ENCODE measurements at regions not wholly inside any gene's neighbourhood (a gene's known extent, or its start where the extent isn't known, plus 50 kb on each side); places are given as distances from the start of the nearest gene placed in this dataset.

DNA sequence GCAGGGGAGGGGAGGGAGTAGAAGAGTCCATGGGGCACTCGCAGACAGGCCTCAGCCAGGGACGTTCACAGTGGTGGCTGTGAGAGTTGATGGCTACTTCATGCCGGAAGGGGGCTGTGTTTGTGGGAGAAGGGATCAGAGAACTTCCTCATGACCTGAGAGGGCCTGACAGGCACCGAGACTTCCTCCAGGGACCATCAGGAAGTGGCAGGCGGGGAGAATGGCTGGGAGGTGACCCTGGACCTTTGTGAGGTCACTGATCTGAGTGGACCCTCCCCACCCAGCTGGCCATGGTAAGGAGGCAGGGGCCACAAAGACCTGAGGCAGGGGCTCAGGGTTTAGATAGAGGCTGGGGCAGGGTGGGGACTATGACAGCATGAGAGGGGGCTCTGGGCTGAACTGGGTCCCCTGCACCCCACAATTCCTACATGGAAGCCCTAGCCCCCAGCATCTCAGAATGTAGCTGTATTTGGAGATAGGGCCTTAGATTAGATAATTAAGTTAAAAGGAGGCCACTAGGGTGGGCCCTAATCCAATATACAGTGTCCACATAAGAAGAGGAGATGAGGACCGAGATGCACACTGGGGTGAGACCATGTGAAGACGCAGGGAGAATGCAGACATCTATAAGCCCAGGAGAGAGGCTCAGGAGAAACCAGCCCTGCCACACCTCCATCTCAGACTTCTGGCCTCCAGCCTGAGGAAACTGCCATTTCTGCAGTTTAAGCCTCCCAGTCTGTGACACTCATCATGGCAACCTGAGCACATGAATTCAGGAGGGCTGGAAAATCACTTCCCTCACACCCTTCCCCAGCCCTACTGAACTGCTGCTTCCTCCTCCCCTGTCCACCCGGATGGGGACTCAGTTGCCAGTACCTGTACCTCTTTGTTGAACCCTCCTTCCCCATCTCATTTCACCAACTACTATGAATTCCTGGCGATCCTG lies 273.9 kb upstream of the ZNF32 start:
- TF ChIP-seq POLR2AphosphoS5 (IDR thresholded peaks at IDR 0.05; ENCODE audit: low read depth, low read length) (no peak), SIN3A (IDR thresholded peaks at IDR 0.05; ENCODE audit: borderline replicate concordance, insufficient read depth, low read length) (no peak)
